NOMO-1 treated with DMSO at 0.1 percent for 48 hours (cell line): ENCODE measurements at regions not wholly inside any gene's neighbourhood (a gene's known extent, or its start where the extent isn't known, plus 50 kb on each side); places are given as distances from the start of the nearest gene placed in this dataset.
A peak's percentile ranks its signal among the peaks of the same experiment; 100 is the strongest.
"Not testable (repeated sequence)": the region's sequence is repeated elsewhere in the genome, so short reads cannot be mapped to it uniquely, and the experiment has no call there.

Source experiments
- DNase-seq: peaks from one replicate; lab custom pipeline; 2025; ENCODE audit not compliant: unreplicated experiment; lab: John Stamatoyannopoulos, UW

DNA sequence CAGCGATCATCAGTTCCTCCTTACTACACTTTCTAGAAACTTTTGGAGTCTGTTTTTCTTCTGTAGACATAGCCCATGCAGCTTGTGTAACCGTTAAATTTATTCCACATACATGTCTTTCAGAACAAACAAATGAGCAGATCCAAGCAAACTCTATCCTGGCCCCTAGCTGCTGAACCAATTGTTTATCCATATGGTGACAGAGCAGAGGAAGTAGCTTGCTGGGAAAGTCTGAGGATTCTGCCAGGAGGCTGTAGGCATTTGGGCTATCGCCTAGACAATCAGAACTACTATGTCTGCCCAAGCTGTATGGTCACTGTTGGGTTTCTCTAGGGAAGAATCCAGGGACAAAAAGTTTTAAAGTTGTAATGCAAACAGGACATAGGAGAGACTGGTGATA lies 343.7 kb downstream of the SPRY2 start:
- no peak for DNase-seq

DNA sequence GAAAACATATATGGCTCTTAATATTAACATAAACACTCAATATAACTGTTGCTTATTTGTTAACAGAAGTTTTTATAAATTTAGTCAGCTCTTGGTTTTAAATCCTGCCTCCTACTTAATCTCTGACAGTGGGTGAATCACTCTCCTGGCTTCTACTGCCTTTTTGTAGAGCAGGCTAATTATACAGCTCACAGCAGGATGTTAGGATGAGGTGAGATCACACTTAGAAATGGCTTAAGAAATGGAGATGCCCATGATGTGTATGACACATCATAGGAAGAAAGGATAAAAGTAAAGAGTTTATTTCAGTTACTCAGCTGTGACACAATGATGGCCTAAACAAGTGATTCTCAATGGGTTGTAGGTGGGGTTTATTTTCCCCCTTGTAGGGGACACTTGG lies 345.6 kb downstream of the SPRY2 start:
- DNase-seq, result no peak

DNA sequence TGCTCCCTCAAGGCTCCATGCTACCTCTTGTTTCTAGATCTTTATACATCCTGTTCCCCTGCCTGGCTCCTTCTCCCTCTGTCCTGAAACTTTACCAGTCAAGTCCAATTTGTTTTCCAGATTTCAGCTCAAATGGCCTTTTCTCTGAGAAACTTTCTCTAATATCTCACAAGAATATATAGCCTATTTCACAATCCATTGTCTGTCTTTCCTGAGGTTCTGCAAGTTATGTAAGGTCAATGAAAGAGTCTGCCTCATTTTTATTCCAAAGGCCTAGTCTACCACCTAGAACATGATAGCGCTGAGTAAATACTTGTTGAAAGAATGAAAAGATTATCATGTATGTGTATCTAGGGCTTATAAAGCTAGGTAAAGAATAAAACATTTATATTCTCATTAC lies 348.8 kb downstream of the SPRY2 start:
- DNase-seq, result no peak

DNA sequence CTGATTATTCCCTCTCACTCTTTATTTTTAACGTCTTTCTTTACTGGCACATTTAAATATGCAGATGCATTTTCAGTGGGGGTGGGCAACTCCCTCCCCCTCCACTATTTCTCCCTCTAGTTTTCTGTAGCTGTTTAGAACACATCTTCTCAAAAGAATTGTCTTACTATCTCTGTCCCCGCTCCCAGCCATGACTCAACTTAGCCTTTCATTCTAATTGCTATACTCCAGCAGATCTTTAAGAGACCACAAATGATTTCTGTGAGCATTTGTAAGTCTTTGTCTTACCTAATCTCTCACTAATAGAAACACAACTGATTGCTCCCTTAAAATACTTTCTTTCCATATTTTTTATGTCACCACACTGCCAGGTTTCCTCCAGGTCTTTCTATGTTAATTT lies 350.9 kb downstream of the SPRY2 start:
- no peak for DNase-seq

DNA sequence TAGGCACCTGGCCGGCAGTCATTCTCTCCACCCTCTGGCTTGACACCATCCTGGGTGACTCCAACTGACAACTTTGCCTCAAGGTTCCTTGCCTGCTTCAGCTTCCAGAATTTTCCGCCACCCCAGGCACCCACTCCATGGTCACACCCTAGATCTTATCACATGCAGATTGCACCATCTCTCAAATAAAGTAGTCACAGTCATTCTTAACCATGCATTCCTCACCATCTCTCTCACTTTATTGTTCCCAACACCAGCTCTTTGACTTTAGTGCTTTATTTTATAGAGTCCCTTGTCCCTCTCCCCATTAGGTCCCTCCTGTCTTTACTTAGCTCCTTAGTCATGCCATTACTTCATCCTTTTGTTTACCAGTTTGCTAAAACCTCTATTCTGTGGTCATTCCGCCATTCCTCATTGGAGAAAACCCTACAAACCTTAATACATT lies 351.7 kb downstream of the SPRY2 start:
- DNase-seq, result no peak

DNA sequence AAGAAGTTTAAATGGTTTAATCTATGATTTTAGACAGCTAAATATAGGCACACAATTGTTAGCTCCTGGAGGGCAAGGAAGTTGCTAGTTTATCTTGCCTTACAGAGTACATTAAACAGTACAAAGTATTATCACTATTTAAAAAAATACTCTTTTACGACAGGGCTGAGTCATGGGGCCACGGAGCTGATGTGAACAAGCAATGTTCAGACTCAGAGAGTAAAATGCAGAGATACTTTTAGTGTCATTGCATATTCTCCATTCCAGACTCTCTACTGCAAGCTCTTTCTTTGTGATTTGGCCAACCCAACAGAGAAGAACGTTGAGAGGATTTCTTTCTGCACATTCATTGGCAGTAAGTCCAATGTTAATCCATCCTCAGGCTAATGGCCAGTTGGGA lies 352.4 kb downstream of the SPRY2 start:
- no peak for DNase-seq

DNA sequence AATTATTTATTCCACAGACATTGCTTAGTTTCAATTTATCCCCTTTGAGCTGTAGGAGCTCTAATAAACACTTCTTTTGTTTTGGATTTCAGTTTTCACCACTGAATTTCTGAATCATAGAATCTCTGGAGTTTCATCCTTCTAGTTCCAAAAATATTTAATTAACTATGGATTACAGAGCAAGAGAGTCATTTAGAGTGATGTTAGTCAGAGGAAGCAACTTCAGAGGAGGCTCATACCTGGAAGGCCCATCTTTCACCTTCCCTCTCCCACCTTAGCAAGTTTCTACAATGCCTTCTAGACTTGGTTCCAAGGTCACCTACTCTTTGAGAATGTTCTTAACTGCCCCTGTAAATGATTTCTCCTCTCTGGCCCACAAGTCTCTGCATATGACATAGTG lies 353.2 kb downstream of the SPRY2 start:
- no peak for DNase-seq

DNA sequence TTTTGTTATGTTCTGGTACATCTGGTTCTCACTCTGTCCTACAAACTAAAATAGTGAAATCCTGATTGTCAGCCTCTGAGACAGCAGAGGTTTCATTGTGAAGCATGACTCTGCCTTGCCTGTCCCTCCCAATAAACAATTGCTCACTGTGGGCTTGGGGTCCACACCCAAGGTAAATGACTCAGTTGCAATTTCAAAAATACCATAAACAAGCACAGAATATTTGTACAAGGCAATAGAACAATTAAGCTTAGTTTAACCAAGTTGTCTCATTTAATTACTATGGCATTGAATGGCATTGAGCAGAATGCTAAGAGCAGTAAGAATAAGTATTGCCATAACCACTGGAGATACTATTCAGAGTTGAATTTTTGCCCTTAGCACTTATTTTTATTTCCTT lies 353.6 kb downstream of the SPRY2 start:
- DNase-seq, result no peak

DNA sequence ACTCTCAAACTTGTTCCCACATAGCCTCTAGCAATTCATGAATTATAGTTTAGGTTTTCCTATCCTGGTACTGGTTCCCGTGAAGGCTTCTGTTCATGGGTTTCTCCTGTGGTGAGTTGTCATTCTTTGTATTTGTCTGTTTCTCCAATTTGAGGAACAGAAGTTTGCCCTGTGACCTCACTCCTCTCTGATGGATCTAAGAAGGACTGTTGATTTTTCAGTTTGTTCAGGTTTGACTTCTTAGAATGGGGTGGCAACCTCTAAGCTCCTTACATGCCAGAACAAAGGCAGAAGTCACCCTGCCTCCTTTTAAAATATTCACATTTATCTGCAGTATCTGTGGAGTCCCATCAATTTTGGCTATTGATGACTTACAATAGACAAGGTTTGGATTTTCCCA lies 354.0 kb downstream of the SPRY2 start:
- DNase-seq, result no peak

DNA sequence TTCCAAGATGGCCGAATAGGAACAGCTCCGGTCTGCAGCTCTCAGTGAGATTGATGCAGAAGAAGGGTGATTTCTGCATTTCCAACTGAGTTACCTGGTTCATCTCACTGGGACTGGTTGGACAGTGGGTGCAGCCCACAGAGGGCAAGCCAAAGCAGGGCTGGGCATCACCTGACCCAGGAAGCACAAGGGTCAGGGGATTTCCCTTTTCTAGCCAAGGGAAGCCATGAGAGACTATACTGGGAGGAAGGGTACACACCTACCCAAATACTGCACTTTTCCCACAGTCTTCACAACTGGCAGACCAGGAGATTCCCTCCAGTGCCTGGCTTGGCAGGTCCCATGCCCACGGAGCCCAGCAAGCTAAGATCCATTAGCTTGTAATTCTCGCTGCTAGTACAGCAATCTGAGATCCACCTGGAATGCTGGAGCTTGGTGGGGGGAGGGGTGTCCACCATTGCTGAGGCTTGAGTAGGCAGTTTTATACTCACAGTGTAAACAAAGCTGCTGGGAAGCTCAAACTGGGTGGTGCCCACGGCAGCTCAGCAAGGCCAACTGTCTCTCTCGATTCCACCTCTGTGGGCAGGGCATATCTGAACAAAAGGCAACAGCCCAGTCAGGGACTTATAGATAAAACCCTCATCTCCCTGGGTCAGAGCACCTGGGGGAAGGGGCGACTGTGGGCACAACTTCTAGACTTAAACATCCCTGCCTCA lies 365.8 kb downstream of the SPRY2 start:
- not testable (repeated sequence) for DNase-seq

DNA sequence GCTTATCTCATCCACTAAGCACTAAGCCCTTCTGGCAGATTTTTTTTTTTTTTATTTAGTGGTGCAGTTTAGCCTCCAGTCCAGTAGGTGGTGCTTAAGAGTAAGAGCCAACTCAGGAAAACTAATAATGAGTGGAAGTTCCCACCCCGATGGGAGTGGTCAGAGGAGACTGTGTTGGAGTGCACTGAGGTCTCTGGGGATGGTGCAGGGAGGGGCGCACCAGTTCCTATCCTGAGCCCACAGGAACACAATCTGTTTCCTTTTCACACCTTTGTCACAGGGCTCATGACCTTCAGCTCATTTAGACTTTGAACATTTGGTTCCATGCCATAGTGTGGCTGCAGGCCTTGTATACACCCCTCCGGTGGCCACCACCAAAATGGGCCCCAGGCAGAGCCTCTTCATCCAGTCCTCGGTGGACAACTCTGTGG lies 367.4 kb downstream of the SPRY2 start:
- no peak for DNase-seq

DNA sequence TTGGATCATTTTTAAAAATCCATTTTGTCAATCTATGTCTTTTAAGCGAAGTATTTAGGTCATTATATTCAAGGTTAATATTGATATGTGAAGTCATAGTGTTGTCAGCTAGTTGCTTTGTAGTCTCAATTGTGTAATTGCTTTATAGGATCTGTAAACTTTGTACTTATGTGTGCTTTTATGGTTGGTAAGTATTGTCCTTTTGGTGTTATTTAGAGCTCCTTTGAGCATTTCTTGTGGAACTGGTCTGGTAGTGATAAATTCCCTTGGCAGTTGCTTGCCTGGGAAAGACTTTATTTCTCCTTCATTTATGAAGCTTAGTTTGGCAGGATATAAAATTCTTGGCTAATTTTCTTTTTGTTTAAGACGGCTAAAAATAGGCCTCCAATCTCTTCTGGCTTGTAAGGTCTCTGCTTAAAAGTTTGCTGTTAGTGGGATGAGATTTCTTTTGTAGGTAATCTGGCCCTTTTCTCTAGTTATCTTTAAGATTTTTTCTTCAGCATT lies 368.8 kb downstream of the SPRY2 start:
- no peak for DNase-seq

DNA sequence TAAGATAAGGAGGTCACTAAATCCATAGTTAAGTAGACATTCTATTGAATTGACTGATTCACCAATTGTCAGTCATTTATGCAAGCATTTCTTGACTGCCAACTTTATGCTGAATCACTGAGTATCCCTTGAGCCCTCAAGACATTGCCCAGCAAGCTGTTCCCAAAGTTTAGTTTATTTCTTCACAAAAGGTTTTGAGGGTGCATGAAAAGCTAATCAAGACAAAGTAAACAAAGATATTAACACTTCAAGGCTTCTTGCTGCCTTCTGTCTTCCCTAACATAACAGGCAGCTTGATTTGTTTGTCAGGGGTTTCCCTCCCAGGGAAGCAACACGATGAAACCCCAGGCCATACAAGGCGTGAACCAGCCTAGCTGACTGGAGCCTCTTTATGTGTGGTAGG lies 374.4 kb downstream of the SPRY2 start:
- no peak for DNase-seq

DNA sequence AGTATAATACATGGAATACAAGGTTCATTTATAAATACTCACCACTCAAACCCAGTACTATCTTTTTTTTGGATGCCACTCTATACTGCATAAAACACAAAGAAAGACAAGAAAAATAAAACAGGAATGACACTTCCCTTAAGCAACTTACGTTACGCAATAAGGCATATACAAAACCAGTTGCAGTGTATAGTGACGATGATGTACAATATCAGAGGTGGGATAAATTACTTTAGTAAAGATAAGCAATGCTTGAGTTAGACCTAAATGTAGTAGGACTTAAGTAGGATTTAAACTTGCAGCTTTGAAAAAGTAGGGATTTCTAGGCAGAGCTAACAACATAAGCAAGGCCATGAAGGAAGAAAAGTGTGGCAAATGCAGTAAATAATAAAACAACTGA lies 374.9 kb downstream of the SPRY2 start:
- DNase-seq, result peak; percentile 2

DNA sequence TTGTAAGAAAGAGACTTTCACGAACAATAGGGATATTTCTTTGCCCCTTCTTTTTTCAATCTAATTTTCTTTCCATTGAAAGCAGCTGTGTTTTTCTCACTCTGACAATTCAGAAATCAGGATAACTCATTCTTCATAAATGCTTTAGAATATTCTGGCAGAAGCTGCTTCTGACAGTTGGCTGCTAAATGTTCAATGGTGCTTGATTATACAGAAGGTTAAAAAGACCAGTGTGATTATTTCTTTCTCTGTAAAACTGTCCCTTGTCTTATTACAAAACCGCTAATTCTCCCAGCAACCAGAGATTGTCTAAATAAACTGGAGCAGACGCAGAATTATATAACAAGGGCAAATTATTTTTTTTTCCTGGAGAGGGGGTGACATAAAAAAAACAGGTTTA lies 394.4 kb downstream of the SPRY2 start:
- DNase-seq, result no peak

DNA sequence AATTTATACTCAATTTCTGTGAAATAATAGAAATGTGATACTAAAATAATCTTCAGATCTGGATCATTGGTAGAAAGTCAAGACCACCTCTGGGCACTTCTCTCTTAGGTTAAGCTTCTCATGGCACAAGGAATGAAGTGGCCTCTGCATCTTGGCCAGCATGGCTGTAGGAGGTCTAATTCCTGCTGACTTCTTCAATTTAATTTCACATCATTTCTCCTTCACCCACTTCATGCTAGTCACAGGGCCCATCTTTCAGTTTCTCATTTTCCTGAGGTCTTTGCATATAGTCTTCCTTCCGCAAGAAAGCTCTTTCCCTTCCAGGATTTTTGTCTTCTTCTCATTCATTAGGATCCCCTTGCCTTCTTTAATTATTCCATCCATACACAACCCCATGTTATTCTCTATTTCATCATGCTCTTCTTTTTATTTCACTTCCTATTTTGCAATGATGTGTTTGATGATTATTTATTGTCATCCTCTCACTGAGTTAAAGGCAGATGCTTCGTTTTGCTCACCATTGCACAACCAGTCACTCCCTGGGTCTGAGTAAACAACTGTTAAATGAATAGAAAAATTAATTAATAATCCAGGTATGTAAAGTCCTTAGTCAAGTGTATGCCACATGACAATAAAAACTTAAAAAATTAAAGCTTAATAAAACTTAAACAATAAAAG lies 397.4 kb downstream of the SPRY2 start:
- DNase-seq, result peak; percentile 86

DNA sequence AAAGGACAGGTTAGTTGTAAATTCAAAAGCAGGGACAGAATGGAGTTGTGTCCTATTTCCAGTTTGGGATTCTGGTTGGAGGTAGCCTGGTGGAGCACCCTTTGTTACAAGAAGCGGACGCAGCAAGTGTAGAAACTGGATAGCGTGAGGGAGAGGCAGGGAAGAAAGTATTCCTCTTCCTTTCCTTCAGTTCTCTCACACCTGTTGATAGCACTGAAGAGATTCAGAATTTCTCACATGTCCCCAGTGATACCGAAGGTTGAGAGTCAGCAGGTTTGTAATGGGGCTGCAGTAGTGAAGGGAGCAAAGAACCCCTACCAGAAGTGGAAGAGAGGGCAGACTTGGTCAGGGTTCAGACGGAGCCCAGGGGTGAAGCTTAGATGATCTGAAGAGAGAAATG lies 399.2 kb downstream of the SPRY2 start:
- DNase-seq, result no peak

DNA sequence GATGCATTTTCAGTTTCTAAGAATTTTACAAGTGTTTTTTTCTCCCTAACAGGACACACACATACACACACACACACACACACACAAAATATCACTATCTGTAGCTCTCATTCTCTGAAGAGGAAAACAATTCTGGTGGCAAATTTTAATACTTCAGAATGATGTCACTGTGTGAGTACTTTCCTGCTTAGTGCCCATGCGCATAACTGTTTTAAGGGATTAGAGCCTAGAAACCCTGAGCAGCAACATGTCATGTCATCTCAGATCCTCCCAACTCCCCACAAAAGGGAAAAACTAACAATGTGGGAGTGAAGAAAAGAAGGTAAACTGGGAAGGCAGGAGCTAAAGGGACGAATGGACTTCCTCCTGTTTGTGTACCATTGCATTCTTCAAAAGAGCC lies 401.2 kb downstream of the SPRY2 start:
- no peak for DNase-seq

DNA sequence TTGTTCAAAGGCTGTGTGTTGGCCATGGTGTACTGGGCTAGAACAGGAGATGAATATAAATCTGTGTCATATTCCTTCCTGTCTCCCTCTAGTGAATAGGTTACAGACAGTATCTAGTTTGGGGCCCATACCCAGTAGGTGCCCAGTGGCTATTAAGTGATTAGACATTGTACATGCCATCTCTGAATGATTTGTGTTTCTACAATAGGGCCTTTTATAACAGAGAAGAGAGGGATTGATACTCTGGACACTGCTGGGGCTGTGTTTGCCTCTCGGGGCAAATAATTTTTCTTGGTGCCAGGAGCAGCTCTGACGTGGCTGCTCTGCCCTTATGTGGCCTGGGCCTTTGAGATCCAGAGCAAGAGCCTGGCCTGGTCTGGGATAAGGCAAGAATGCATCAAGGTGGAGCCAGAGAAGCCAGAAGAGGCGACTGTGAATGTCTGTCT lies 403.1 kb downstream of the SPRY2 start:
- DNase-seq, result no peak

DNA sequence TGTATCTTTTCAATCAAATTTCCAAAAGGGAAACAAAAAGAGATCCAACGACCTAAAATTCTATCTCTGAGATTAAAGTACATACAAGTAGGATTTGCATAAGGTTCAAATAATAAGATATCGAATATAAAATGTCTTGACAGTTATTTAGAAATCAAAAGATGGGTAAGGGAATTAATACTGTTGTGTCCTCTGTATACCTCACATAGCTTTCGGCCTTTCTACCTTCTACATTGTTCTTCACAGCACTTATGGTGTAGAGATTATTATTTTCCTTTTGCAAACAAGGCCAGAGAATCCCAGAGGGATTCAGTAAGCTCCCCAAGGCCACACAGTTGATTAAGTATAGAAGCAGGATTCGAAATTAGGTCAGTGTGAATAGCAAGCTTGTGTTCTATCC lies 403.6 kb downstream of the SPRY2 start:
- DNase-seq, result no peak

DNA sequence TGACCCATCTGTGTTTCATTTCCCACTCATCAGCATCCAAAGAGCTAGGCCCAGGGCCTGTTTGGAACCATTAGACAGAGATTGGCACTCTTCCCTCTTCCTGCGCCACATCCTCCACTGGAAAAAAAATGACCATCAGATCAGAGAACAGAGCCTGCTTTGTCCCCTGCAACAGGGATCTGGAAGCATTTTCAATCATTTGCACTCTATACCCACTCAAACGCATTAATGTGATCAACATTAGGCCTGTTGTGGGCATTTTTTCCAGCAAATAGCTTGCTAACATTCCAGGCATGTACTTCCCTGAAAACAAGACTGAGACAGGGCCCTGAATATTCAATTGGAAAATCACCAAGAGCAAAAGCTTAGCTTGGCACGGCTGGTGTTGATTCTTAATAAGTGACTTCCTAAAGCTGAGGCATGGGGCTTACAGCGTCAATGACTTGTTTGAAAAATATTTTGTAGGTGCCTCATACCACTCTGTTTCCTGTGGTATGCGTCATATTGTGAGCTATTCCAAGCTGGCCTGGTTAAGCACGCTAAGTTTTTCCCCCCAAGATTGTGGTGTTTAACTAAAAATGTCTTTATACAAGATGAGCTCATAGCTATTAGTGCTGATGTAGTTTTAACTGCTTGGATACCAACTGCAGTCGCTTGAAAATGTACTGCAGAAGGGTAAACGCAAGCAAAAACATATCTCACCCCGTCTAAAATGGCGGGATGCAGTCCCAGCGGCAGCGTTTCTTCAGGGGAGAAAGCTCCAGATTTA lies 404.4 kb downstream of the SPRY2 start:
- DNase-seq, result no peak

DNA sequence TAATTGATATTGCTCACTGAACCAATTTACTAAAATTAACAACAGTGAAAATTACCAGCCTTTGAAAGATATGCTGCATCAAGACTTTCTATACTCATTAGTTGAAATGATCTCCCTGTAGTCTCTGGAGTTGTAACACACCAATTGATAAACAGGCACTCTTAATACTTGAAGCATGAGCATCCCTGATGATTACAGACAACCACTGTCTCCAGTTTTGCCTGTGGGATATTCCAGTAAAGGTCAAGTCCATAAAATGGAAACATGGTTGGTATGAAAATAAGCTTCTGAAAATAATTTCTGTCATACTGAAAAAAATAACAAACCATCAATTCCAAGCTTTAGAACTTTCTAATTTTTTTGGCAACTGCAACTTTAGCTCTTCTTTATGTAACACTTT lies 405.8 kb downstream of the SPRY2 start:
- DNase-seq, result no peak
